HAP-1 (cell line): ENCODE measurements at regions not wholly inside any gene's neighbourhood (a gene's known extent, or its start where the extent isn't known, plus 50 kb on each side); places are given as distances from the start of the nearest gene placed in this dataset.

Source experiments
- DNase-seq, 2 experiments: peaks; one replicate each; pipeline ENCODE4 v3.0.0-alpha.2; 2016 to 2020; ENCODE audit warnings: low spot score in 2 of 2
- H3K27me3 ChIP-seq: fragments of 250-450 bp; sonication (Bioruptor Pico); 2 replicates; pipeline ENCODE4 v1.5.1; 2020; ENCODE audit warnings: low read depth, mild to moderate bottlenecking, moderate library complexity
- H3K36me3 ChIP-seq: fragments of 250-450 bp; sonication (Bioruptor Pico); replicated peaks from 2 replicates; pipeline ENCODE4 v1.5.1; 2020; ENCODE audit warnings: mild to moderate bottlenecking
- H3K4me1 ChIP-seq: fragments of 250-450 bp; sonication (Bioruptor Pico); 2 replicates; pipeline ENCODE4 v1.5.1; 2020; ENCODE audit warnings: mild to moderate bottlenecking
- H3K4me3 ChIP-seq: fragments of 250-450 bp; sonication (Bioruptor Pico); 2 replicates; pipeline ENCODE4 v1.5.1; 2020; ENCODE audit warnings: mild to moderate bottlenecking, moderate library complexity
- H3K9me3 ChIP-seq: fragments of 250-450 bp; sonication (Bioruptor Pico); 2 replicates; pipeline ENCODE4 v1.5.1; 2020; ENCODE audit warnings: mild to moderate bottlenecking, moderate library complexity
- in situ Hi-C: fragments of 300-500 bp; cut with MboI; formaldehyde crosslinking; loops from 3 replicates; pipeline ENCODE4 v1.14.3; 2020; ENCODE audit warnings: low sequenced_read_pairs, inconsistent platforms, mixed read lengths

GRCh38 chr21:27454234-27454633 is 487.3 kb upstream of the ADAMTS5 start:
- in situ Hi-C loops = no loop called here
- Histone ChIP-seq H3K27me3 (no peaks in the 10 kb centered on the region), H3K9me3 (no peaks in the 10 kb centered on the region), H3K36me3 (no peaks in the 10 kb centered on the region), H3K4me3 (no peak overlapping the region), H3K4me1 (no peaks in the 10 kb centered on the region)
- DNase-seq = no peak

GRCh38 chr21:27451116-27451515 is 484.2 kb upstream of the ADAMTS5 start:
- Histone ChIP-seq H3K9me3 (no peaks in the 10 kb centered on the region), H3K4me3 (no peak overlapping the region), H3K4me1 (no peaks in the 10 kb centered on the region), H3K36me3 (no peaks in the 10 kb centered on the region), H3K27me3 (no peaks in the 10 kb centered on the region)
- DNase-seq = no peak
- in situ Hi-C loops = no loop called here

GRCh38 chr21:27450216-27450615 is 483.3 kb upstream of the ADAMTS5 start:
- in situ Hi-C loops = no loop called here
- Histone ChIP-seq H3K4me3 (no peak overlapping the region), H3K36me3 (no peaks in the 10 kb centered on the region), H3K27me3 (no peaks in the 10 kb centered on the region), H3K4me1 (no peaks in the 10 kb centered on the region), H3K9me3 (no peaks in the 10 kb centered on the region)
- DNase-seq = no peak

GRCh38 chr21:27448960-27449359 is 482.1 kb upstream of the ADAMTS5 start:
- in situ Hi-C loops = no loop called here
- Histone ChIP-seq H3K4me1 (no peaks in the 10 kb centered on the region), H3K9me3 (no peaks in the 10 kb centered on the region), H3K4me3 (no peak overlapping the region), H3K27me3 (no peaks in the 10 kb centered on the region), H3K36me3 (no peaks in the 10 kb centered on the region)
- no peak for DNase-seq

GRCh38 chr21:27447843-27448242 is 481.0 kb upstream of the ADAMTS5 start:
- no peak for DNase-seq
- Histone ChIP-seq H3K4me1 (no peaks in the 10 kb centered on the region), H3K27me3 (no peaks in the 10 kb centered on the region), H3K9me3 (no peaks in the 10 kb centered on the region), H3K4me3 (no peak overlapping the region), H3K36me3 (no peaks in the 10 kb centered on the region)
- in situ Hi-C loops = no loop called here

- Histone ChIP-seq H3K36me3 (no peaks in the 10 kb centered on the region), H3K4me3 (no peak overlapping the region), H3K4me1 (no peaks in the 10 kb centered on the region), H3K27me3 (no peaks in the 10 kb centered on the region), H3K9me3 (no peaks in the 10 kb centered on the region)
- in situ Hi-C loops = no loop called here
- DNase-seq = no peak
Observed at GRCh38 chr21:27429710-27430341, 462.9 kb upstream of the ADAMTS5 start.

- in situ Hi-C loops = no loop called here
- no peaks in the 10 kb centered on the region for H3K9me3 ChIP-seq
- no peak for DNase-seq
- no peaks in the 10 kb centered on the region for H3K36me3 ChIP-seq
- H3K4me1 ChIP-seq = no peaks in the 10 kb centered on the region
- H3K27me3 ChIP-seq = no peaks in the 10 kb centered on the region
- no peak overlapping the region for H3K4me3 ChIP-seq
Observed at GRCh38 chr21:27426196-27426595, 459.3 kb upstream of the ADAMTS5 start.

GRCh38 chr21:27425574-27425973 is 458.7 kb upstream of the ADAMTS5 start:
- DNase-seq = no peak
- Histone ChIP-seq H3K36me3 (no peaks in the 10 kb centered on the region), H3K27me3 (no peaks in the 10 kb centered on the region), H3K4me1 (no peaks in the 10 kb centered on the region), H3K9me3 (no peaks in the 10 kb centered on the region), H3K4me3 (no peak overlapping the region)
- in situ Hi-C loops = no loop called here

GRCh38 chr21:27425172-27425571 is 458.3 kb upstream of the ADAMTS5 start:
- Histone ChIP-seq H3K4me1 (no peaks in the 10 kb centered on the region), H3K9me3 (no peaks in the 10 kb centered on the region), H3K36me3 (no peaks in the 10 kb centered on the region), H3K27me3 (no peaks in the 10 kb centered on the region), H3K4me3 (no peak overlapping the region)
- DNase-seq = no peak
- in situ Hi-C loops = no loop called here

- Histone ChIP-seq H3K27me3 (no peaks in the 10 kb centered on the region), H3K4me3 (no peak overlapping the region), H3K36me3 (no peaks in the 10 kb centered on the region), H3K4me1 (no peaks in the 10 kb centered on the region), H3K9me3 (no peaks in the 10 kb centered on the region)
- no peak for DNase-seq
- in situ Hi-C loops = no loop called here
Observed at GRCh38 chr21:27424601-27425000, 457.7 kb upstream of the ADAMTS5 start.

- no peak overlapping the region for H3K4me3 ChIP-seq
- no peaks in the 10 kb centered on the region for H3K27me3 ChIP-seq
- DNase-seq = no peak
- H3K9me3 ChIP-seq = no peaks in the 10 kb centered on the region
- H3K36me3 ChIP-seq = no peaks in the 10 kb centered on the region
- no peaks in the 10 kb centered on the region for H3K4me1 ChIP-seq
- in situ Hi-C loops = no loop called here
Observed at GRCh38 chr21:27423906-27424595, 457.2 kb upstream of the ADAMTS5 start.

GRCh38 chr21:27423038-27423437 is 456.1 kb upstream of the ADAMTS5 start:
- Histone ChIP-seq H3K36me3 (no peaks in the 10 kb centered on the region), H3K27me3 (no peaks in the 10 kb centered on the region), H3K4me1 (no peaks in the 10 kb centered on the region), H3K4me3 (no peak overlapping the region), H3K9me3 (no peaks in the 10 kb centered on the region)
- DNase-seq = no peak
- in situ Hi-C loops = no loop called here

- Histone ChIP-seq H3K36me3 (no peaks in the 10 kb centered on the region), H3K27me3 (no peaks in the 10 kb centered on the region), H3K4me1 (no peaks in the 10 kb centered on the region), H3K4me3 (no peak overlapping the region), H3K9me3 (no peaks in the 10 kb centered on the region)
- DNase-seq = no peak
- in situ Hi-C loops = no loop called here
Observed at GRCh38 chr21:27422435-27422834, 455.5 kb upstream of the ADAMTS5 start.

- no peaks in the 10 kb centered on the region for H3K4me1 ChIP-seq
- no peaks in the 10 kb centered on the region for H3K36me3 ChIP-seq
- no peaks in the 10 kb centered on the region for H3K27me3 ChIP-seq
- no peak overlapping the region for H3K4me3 ChIP-seq
- no peak for DNase-seq
- in situ Hi-C loops = no loop called here
- no peaks in the 10 kb centered on the region for H3K9me3 ChIP-seq
Observed at GRCh38 chr21:27421654-27422053, 454.8 kb upstream of the ADAMTS5 start.

- Histone ChIP-seq H3K27me3 (no peaks in the 10 kb centered on the region), H3K36me3 (no peaks in the 10 kb centered on the region), H3K4me3 (no peak overlapping the region), H3K9me3 (no peaks in the 10 kb centered on the region), H3K4me1 (no peaks in the 10 kb centered on the region)
- DNase-seq = no peak
- in situ Hi-C loops = no loop called here
Observed at GRCh38 chr21:27419153-27419552, 452.3 kb upstream of the ADAMTS5 start.
